Globus pallidus (tissue), 1 donor: ENCODE measurements at regions not wholly inside any gene's neighbourhood (a gene's known extent, or its start where the extent isn't known, plus 50 kb on each side); places are given as distances from the start of the nearest gene placed in this dataset.
"Not testable (repeated sequence)": the region's sequence is repeated elsewhere in the genome, so short reads cannot be mapped to it uniquely, and the experiment has no call there.

Source experiments
- DNase-seq: peaks from one replicate; pipeline ENCODE4 v3.0.0-alpha.2; 2015; ENCODE audit warnings: low spot score

DNA sequence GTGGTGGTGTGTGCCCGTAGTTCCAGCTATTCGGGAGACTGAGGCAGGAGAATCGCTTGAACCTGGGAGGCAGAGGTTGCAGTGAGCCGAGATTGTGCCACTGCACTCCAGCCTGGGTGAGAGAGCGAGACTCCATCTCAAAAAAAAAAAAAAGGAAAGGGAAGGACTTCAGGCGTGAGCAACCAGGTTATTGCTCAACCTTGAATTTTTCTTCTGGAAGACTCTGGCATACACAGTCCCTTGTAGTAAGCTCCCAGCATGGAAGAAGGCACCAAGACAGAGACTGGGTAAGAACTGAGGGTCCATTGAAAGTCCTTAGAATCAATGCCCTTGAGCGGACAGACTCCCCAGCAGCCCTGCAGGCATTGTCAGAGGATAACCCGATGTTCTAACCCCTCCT, 75.0 kb downstream of the C9orf50 start:
- DNase-seq, result not testable (repeated sequence)

DNA sequence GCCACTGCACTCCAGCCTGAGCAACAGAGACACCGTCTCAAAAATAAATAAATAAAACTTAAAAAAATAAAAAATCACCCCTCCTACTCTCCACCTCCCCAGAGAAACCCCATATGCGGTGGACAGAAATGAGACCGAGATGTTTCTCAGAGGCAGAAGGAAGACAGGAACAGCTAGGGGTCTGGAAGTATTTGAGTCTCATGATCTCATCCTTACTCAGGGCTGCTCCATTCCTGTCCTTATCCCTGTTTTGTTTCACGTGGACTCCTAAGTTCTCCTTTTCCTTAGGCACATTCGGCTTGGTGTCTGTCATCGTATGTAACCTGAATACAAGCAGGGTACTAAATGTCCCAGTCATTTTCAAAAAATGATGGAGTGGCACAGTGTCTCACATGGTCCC, 76.1 kb downstream of the C9orf50 start:
- no peak for DNase-seq

DNA sequence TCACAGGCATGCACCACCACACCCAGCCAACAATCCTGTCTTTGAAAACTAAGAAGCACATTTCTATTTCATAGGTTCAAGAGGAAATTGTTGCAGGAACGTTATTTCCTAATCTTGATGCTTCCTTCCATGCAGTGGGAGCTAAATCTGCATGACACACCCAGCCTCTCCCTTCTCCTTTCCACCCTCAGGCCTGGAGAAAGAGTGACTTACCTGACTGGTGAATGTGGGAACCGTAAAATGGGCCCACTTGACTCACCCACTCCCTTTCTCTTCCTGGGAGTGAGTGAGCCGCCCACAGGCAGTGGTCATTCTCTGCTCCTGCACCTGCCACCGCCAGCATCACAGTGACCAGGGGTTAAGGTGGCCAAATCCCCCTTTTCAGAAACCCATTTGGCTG, 78.2 kb downstream of the C9orf50 start:
- DNase-seq, result no peak

DNA sequence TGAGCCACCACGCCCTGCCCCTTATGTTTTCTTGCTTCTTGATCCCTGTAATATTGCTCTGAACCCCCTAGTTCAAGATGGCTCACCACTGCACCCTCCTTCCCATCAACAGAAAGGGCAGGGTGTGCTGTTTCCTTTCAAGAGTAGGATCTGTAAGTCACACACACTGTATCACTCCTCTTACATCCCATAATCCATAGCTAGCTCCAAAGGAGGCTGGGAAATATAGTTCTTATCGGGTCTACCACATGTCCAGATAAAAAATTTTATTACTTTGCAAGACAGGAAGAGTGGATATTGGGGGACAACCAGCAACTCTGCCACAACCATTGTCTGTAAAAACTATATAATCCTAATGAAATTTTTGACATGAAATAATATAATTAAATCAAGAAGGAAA, 79.6 kb downstream of the C9orf50 start:
- DNase-seq, result no peak

DNA sequence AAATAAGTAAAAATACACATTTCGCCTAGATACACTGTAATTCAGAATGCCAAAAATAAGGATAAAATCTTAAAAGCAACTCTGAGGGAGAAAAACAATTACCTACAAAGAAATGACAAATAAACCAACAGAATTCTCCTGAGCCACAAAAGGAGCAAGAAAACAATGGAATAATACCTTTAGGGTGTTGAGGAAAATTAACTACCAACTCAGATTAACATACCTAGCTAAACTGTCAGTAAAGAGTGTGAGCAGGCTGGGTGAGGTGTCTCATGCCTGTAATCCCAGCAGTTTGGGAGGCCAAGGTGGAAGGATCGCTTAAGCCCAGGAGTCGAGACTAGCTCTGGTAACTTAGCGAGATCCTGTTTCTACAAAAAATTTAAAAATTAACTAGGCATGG, 81.5 kb downstream of the C9orf50 start:
- DNase-seq, result no peak

DNA sequence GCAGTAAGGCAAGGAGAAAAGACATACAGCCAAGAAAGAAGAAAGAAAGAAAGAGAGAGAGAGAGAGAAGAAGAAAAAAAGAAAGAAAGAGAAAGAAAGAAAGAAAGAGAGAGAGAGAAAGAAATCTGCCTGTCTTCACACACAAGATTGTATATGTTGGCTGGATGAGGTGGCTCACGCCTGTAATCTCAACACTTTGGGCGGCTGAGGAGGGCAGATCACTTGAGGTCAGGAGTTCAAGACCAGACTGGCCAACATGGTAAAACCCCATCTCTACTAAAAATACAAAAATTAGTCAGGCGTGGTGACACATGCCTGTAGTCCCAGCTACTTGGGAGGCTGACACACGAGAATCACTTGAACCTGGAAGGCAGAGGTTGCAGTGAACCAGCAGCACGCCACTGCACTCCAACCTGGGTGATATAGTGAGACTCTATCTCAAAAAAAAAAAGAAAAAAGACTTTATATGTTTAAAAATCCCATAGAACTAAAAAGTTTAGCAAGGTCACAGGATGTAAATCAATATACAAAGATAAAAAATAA, 89.0 kb downstream of the C9orf50 start:
- not testable (repeated sequence) for DNase-seq

DNA sequence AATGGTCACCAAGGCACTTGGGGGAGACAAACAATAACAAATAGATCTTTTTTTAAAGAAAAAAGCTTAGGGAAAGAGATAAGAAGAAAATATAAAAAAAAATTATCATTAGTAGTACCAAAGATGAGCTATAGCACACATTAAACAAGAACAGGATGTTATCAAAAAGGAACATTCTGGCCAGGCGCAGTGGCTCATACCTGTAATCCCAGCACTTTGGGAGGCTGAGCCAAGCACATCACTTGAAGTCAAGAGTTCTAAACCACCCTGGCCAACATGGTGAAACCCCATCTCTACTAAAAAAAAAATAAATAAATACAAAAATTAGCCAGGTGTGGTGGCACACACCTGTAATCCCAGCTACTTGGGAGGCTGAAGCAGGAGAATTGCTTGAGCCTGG, 92.9 kb downstream of the C9orf50 start:
- not testable (repeated sequence) for DNase-seq

DNA sequence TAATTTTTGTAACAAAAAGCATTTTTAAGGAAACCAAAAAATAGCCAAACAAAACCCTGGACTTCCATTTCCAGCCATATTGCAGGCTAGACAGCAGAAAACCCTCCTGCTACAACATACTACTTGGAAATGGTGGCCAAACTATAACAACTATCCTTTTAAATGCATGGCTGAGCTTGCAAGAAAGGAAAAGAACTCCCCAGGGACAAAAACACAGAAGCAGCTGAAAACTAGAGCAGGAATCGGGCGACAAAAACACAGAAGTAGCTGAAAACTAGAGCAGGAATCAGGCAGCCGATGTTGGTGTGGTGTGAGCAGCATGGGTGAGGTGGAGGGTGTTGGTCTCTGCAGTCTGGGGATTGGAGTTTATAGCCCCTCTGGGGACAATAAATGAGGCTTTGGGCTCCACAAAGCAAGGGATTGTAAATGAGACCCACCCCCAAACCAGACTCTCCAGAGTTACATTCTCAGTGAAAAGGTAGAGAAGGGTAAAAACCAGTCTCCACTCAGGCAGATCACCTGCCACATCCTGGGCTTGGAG, 95.2 kb downstream of the C9orf50 start:
- no peak for DNase-seq

DNA sequence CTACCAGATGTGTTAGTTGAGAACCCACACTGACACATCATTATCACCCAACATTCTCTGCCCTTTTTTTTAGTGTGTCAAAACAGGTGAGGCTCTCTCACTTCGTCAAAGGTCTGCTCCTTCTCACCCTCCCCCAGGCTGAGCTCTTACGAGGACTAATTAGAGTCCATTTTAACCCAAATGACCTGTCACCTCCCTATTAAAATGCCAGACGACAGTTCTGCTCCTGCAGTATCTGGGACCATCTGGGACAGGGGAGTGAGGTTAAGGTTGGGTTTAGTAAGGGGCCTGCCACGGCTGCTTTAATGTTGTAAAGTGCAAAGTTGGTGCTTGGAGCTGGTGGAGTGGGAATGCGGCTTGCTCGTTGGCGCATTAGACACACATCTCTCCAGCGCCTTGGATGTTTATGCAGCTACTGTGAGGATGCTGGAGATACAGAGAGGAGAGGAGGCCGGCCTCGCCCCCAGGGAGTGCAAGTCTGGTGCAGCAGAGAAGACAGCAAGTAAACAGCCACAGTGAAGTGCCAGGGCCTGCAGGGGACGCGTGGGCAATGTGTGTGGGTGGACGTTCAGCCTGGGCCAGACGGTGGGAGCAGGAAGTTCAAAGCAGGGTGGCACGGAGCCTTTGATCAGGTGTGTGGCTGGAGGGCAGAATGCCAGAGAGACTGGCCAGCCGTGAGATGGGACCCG, 96.2 kb downstream of the C9orf50 start:
- DNase-seq, result no peak

DNA sequence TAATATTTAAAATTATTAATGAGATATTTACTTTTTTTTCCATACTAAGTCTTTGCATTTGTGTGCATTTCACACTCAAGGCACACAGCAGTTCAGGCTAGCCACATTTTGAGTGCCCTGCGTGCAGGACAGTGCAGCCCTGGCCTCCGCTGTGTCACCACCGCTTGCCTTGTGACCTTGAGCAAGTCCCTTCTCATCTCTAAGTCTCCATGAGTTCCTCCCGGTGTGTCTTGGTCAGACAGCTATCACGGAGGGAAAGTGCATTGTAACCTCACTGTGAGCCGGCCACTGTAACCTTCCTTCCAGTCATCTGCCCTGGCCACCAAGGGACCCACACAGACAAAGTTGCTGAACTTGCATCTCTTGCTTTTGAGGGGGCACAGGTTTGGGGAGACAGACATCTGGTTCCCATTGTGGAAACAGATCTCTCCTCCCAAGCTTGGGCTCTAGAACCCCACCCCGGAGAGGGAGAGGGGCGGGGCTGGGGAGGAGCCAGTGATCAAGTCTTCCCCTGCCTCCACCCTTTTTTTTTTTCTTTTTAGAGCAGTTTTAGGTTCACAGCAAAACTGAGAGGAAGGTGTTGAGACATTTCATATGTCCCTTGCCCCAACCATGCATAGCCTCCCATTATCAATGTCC, 96.8 kb downstream of the C9orf50 start:
- no peak for DNase-seq

DNA sequence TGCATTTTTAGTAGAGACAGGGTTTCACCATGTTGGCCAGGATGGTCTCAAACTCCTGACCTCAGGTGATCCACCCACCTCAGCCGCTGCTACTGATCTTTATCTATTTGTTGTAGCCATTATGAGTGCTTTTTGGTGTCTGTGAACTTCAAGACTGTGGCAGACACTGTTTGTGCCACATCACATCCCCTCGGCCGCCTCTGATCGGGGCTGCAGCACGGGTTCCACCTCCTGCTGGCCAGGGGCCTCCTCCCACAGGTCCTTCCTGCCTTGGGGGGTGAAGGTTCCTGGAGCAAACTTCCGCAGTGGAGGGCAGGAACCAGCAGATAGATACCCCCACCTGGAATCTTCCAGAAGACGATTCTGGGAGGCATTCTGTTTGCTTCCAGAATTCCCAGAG, 98.5 kb downstream of the C9orf50 start:
- DNase-seq, result no peak

DNA sequence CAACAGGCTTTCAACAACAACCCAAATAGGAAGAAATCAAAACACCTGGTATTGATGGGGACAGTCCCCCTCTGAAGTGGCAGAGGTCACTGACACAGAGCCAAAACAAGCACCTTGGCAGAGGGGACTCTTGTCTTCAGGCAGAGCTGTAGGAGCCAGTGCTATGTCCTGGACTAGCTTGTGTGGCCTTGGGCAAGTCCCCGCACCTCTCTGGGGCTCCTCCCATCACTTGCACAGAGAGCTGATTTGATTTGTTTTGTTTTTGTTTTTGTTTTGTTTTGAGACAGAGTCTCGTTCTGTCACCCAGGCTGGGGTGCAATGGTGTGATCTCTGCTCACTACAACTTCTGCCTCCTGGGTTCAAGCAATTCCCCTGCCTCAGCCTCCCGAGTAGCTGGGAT, 100.8 kb downstream of the C9orf50 start:
- no peak for DNase-seq

DNA sequence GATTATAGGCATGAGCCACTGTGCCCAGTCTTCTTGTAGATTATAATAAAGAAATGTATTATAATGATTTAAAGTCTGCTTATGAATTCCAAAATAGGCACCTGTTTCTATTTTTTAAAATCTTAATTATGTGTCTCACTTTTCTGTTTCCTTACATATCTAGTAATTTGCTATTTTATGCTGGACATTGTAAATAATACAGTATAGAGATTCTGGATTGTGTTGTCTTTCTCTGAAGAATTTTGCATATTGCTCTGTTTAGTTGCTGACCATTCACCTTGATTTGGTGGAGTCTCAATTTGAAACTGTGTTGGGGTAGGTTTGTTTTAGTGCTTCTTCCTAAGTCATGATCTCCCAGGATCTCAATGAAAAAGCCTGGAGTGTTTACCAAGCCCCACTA, 102.8 kb downstream of the C9orf50 start:
- DNase-seq, result no peak

DNA sequence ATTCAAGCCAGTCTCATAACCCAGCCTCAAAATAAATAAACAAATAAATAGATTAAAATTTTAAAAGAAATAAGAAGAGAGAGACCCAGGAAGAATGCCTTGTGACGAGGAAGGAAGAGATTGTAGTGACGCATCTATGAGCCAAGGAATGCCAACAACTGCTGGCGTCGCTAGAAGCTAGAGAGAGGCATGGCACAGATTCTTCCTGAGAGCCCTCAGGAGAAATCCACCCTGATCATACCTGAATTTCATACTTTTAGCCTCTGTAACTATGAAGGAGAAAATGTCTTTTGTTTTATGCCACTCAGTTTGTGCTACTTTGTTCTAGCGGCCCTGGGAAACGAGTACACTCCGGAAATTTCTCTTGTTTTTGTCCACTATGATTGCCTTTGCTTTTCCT, 103.9 kb downstream of the C9orf50 start:
- DNase-seq, result no peak

DNA sequence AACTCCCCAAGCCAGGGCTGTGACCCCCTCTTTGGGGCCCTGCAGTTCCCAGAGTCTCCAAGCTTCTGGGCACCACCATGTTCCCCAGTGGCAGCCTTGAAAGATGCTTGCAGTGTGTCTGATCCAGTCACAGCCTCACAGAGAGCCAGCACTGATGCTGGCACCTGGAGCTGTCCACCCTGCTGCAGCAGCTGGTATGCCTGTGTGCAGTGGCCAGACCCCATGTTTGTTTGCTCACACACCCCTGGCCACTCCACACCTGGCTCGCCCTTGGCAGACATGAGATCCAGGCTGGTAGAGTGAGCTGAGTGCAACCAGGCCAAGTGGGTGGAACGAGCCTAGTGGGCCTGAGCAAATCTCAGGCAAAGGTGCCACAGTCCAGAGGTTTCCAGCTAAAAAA, 106.0 kb downstream of the C9orf50 start:
- DNase-seq, result no peak

DNA sequence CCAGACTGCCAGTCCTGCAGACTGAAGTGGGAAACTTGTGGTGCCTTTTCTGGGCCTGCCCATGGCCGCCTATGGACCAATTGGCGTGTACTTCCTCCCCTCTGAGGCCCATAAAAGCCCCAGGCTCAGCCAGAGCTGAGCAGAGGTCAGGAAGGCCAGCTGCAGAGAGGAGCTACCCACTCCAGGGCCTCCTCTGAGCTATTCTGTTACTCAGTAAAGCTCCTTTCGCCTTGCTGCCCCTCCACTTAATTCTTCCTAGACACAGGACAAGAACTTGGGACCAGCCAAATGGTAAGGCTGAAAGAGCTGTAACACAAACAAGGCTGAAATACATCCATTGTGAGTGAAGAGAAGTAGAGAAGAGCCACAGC, 106.4 kb downstream of the C9orf50 start:
- DNase-seq, result no peak

DNA sequence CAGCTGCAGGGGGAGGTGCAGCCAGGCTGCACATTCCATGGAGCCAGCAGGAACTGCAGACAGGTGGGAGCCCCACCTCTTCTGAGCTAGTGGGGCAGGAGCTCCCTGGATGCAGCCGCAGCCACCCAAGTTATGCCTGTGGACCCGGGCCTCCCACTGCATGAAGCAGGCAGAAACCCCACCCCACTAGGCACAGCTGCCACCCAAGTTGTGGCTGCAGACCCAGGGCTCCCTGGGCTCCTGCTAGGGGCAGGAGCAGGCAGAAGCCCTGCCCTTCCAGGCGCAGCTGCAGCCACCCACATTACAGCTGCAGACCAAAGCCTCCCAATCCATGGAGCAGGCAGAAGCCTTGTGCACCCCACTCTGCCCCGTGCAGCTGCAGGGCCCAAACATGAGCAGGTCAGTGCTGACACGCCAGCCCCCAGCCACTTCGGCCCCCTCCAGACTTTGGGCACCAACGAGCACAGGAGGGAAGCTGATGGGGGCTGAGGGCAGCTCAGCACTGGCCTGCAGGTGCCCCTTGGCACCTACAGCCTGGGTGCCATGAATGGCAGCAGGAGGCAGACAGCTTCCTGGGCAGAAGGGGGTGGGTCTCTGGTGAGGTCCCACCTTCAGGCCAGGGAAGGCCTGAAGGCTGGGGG, 106.9 kb downstream of the C9orf50 start:
- DNase-seq, result no peak

DNA sequence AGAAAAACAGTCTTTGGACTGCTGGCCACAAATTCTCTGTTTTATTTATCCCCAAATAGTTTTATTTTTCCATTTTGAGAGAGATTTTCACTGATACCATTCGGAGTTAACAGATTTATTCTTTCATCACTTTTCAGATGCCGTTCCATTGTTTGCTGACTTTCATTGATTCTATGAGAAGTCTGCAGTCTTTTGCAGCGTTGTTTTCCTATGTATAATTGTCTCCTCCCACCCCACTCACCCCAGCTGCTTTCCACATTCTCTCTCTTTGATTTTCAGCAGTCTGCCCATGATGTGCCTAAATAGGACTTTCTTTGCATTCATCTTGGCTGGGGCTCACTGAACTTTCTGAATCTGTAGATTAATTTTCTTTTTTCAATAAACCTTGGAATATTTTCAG, 107.6 kb downstream of the C9orf50 start:
- DNase-seq, result no peak

DNA sequence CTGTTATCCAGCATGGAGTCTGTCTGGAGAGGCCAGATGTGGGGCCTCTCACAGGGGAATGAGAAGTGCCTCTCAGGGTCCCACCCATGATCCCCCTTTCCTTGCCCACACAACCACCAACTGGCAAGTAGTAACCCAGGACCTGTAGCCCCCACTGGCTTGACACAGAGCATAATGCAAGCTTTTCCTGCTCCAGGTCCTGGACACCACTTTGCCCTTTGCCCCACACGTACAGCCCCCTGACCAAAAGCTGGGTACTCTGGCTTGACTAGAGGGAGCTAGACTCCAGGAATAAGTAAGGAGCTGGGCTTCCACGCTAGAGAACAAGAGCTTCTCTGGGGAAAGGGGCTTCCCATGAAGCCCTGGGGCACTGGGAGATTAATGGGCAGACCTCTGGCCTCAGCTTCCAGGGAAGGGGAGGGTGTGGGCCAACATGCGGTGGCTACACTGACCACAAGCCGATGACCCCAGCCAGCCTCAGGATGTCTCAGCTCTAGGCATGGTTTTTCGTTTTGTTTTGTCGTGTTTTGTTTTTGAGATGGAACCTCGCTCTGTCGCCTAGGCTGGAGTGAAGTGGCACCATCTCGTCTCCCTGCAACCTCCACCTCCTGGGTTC, 109.5 kb downstream of the C9orf50 start:
- no peak for DNase-seq

DNA sequence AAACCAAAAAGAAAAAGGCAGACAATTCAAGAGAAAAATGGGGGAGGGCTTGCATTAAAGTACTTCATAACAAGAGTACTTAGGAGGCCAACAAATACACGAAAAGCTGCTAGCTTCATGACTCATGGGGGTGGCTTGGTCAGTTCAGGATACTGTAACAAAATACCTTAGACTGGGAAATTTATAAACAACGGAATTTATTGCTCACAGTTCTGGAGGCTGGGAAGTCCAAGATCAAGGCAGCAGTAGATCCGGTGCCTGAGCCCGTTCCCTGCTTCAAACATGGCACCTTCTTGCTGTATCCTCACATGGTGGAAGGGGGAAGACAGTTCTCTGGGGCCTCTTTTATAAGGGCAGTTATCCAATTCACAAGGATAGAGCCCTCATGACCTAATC, 111.4 kb downstream of the C9orf50 start:
- DNase-seq, result no peak

DNA sequence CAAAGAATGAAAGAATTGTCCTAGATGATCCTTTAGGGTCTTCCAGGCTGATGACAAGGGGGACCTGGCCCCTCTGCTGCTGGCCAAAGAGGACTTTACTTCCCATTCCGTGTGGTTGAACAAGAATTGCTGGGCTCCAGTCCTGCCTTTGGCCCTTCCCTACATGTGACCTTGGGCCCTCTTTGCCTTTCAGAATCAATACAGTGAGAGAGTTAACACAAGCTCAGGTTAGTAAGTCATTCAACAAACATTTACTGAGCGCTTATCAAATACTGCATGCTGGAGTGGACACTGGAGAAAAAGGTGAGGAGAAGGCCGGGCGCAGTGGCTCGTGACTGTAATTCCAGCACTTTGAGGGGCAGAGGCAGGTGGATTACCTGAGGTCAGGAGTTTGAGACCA, 113.1 kb downstream of the C9orf50 start:
- no peak for DNase-seq

DNA sequence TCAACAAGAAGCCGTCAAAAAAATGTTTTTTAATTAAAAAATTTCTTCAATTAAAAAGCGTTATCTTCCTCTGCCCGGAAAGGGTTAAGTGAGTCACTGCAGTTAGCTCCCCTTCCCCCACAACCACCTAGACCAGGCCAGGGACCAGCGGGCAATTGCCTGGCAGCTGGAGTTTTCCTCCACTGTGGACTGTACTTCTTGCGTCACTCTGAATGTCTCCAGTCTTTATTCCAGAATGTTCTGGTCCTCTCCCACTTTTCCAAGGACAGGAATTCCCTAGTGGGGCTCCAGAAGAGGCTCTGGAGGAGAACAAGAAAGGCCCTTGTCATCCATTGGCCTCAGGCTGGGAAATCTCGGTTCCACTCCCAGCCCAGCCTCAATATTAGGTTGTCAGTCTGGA, 114.0 kb downstream of the C9orf50 start:
- no peak for DNase-seq

DNA sequence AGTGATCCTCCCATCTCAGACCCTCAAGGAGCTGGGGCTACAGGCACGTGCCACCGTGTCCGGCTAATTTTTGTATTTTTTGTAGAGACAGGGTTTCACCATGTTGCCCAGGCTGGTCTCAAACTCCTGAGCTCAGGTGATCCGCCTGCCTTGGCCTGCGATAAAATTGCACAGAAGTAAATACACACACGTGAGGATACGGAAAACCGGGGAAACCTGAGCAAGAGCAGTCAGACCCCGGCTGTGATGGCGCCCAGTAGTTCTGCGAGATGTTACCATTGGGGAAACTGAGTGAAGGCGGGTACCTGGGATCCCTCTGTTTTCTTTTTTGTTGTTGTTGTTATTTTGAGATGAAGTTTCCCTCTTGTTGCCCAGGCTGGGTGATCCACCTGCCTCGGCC, 114.9 kb downstream of the C9orf50 start:
- DNase-seq, result no peak
